ENCODE measurements at regions not wholly inside any gene's neighbourhood (a gene's known extent, or its start where the extent isn't known, plus 50 kb on each side); places are given as distances from the start of the nearest gene placed in this dataset.

- ChIA-PET CTCF (no interaction called here), POLR2A (no interaction called here)
- H3K27me3 Mint-ChIP-seq (ENCODE audit: low read depth) = no peaks in the 10 kb centered on the region
- no peak for ATAC-seq
- H3K4me1 Mint-ChIP-seq = peaks cover 7% of the 10 kb centered on the region
- peaks cover 16% of the 10 kb centered on the region for H3K36me3 Mint-ChIP-seq
- no peak for DNase-seq (ENCODE audit: low spot score)
- H3K9me3 Mint-ChIP-seq = peaks cover 18% of the 10 kb centered on the region
- no peak overlapping the region for H3K27ac Mint-ChIP-seq
- no peak overlapping the region for H3K4me3 Mint-ChIP-seq
- TF ChIP-seq NR3C1 (CRISPR knock-in tag; conservative IDR thresholded peaks at IDR 0.05; ENCODE audit: low read depth) (no peak), ATF6 (CRISPR knock-in tag; IDR thresholded peaks at IDR 0.05) (no peak), ZNF281 (CRISPR knock-in tag; IDR thresholded peaks at IDR 0.05) (no peak), EMX1 (CRISPR knock-in tag; IDR thresholded peaks at IDR 0.05) (no peak), NR1H2 (CRISPR knock-in tag; IDR thresholded peaks at IDR 0.05) (no peak), HMGA2 (CRISPR knock-in tag; IDR thresholded peaks at IDR 0.05) (no peak), ZNF232 (CRISPR knock-in tag; IDR thresholded peaks at IDR 0.05) (no peak), PRDM15 (CRISPR knock-in tag; IDR thresholded peaks at IDR 0.05) (no peak)
These were observed 263.7 kb upstream of the THBS1 start for GRCh38 chr15:39317225-39317624.

- Mint-ChIP-seq H3K27ac (no peak overlapping the region), H3K27me3 (ENCODE audit: low read depth) (no peaks in the 10 kb centered on the region), H3K36me3 (peaks cover 16% of the 10 kb centered on the region), H3K4me3 (no peak overlapping the region), H3K9me3 (peaks cover 18% of the 10 kb centered on the region), H3K4me1 (peaks cover 6% of the 10 kb centered on the region)
- ChIA-PET POLR2A (no interaction called here), CTCF (no interaction called here)
- no peak for DNase-seq (ENCODE audit: low spot score)
- TF ChIP-seq RORB (CRISPR knock-in tag; IDR thresholded peaks at IDR 0.05) (no peak), TCF7 (CRISPR knock-in tag; IDR thresholded peaks at IDR 0.05; ENCODE audit: low read depth) (no peak), CDX4 (CRISPR knock-in tag; IDR thresholded peaks at IDR 0.05; ENCODE audit: borderline replicate concordance) (no peak), GRHL2 (CRISPR knock-in tag; IDR thresholded peaks at IDR 0.05; ENCODE audit: insufficient replicate concordance, severe bottlenecking) (no peak)
- ATAC-seq = no peak
These were observed 262.6 kb upstream of the THBS1 start for GRCh38 chr15:39318231-39318630.

GRCh38 chr15:39320355-39320754, 260.5 kb upstream of the THBS1 start:
- POLR2A ChIA-PET = no interaction called here
- CTCF ChIA-PET = no interaction called here

More at GRCh38 chr15:39320355-39320754, 260.5 kb upstream of the THBS1 start:
- no peak for DNase-seq (ENCODE audit: low spot score)
- TF ChIP-seq IRF1 (CRISPR knock-in tag; IDR thresholded peaks at IDR 0.05) = no peak
- Mint-ChIP-seq H3K4me3 (no peak overlapping the region), H3K9me3 (peaks cover 18% of the 10 kb centered on the region), H3K36me3 (peaks cover 16% of the 10 kb centered on the region), H3K27ac (no peak overlapping the region), H3K27me3 (ENCODE audit: low read depth) (no peaks in the 10 kb centered on the region), H3K4me1 (no peaks in the 10 kb centered on the region)
- ATAC-seq = no peak
